Sigmoid colon (tissue), 3 donors: ENCODE measurements at regions not wholly inside any gene's neighbourhood (a gene's known extent, or its start where the extent isn't known, plus 50 kb on each side); places are given as distances from the start of the nearest gene placed in this dataset.

ENCODE experiments used
- POLR2A ChIP-seq, 2 donors: fragments of 450-650 bp; IDR thresholded peaks; one replicate each; pipeline ENCODE4 v1.6.1; 2016; ENCODE audit warnings: antibody characterized with exemption in 2 of 2, mild to moderate bottlenecking in 2 of 2, moderate library complexity in 2 of 2
- TF ChIP-seq, protein P1 (sequence below), 4 experiments: fragments of 450-650 bp in 3 of 4; fragments of 200-600 bp in 1 of 4; IDR thresholded peaks; one replicate each; pipeline ENCODE4 v1.5.1; 2016 to 2019; ENCODE audit warnings: antibody characterized with exemption in 4 of 4, mild to moderate bottlenecking in 3 of 4, moderate library complexity in 2 of 4

DNA sequence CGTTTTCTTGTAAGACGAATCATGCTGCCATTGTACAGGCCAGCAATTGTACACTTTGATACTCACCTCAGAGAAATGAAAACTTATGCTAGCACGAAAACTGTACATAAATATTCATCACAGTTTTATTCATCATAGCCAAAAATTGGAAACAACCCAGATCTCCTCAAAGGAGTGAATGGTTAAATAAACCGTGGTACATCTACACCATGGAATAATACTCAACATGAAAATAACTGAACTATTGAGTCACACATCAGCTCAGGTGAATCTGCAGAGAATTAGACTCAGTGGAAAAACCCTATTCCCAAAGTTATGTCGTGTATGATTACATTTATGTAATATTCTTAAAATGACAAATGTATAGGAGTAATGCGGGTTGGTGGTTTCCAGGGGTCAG, 251.0 kb upstream of the HDAC4 start:
- no peak for TF ChIP-seq POLR2A (IDR thresholded peaks at IDR 0.05)
- TF ChIP-seq, protein P1, sequence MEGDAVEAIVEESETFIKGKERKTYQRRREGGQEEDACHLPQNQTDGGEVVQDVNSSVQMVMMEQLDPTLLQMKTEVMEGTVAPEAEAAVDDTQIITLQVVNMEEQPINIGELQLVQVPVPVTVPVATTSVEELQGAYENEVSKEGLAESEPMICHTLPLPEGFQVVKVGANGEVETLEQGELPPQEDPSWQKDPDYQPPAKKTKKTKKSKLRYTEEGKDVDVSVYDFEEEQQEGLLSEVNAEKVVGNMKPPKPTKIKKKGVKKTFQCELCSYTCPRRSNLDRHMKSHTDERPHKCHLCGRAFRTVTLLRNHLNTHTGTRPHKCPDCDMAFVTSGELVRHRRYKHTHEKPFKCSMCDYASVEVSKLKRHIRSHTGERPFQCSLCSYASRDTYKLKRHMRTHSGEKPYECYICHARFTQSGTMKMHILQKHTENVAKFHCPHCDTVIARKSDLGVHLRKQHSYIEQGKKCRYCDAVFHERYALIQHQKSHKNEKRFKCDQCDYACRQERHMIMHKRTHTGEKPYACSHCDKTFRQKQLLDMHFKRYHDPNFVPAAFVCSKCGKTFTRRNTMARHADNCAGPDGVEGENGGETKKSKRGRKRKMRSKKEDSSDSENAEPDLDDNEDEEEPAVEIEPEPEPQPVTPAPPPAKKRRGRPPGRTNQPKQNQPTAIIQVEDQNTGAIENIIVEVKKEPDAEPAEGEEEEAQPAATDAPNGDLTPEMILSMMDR (IDR thresholded peaks at IDR 0.05): no peak
